ENCODE measurements at regions not wholly inside any gene's neighbourhood (a gene's known extent, or its start where the extent isn't known, plus 50 kb on each side); places are given as distances from the start of the nearest gene placed in this dataset.

DNA sequence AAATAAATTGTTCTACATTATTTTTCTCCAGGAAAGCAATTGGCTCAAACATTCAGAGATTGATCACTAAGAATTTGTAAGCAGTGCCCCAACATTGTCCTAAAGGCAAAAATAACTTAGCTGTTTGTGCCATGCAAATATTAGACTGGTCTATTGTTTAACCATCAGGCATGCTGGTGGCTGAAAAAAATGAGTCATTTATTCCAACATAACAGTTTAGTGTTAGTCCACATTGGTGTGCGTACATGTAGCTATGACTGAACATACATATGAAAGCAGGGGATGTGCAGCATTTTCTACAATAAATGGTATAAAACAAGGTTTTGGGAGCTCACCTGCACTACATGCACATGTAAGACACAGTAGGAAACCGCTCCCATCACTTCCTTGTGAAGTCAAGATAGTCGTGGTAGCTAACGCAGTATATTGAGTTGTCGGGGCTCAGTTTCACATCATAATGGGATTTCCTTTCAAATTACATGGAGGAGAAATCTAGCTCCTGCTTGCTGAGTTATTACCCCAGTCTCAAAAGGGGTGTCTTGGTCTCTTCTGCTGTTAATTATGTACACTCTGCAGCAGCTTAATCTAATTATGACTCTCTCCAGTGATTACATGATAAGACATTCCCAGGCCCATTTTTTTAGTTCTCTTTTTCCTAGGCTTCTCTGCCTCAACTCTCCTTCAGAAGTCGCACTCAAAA lies 199.4 kb downstream of the LYPLAL1 start:
- no peak for TF ChIP-seq POLR2A (IDR thresholded peaks at IDR 0.05)
- TF ChIP-seq, protein P1, sequence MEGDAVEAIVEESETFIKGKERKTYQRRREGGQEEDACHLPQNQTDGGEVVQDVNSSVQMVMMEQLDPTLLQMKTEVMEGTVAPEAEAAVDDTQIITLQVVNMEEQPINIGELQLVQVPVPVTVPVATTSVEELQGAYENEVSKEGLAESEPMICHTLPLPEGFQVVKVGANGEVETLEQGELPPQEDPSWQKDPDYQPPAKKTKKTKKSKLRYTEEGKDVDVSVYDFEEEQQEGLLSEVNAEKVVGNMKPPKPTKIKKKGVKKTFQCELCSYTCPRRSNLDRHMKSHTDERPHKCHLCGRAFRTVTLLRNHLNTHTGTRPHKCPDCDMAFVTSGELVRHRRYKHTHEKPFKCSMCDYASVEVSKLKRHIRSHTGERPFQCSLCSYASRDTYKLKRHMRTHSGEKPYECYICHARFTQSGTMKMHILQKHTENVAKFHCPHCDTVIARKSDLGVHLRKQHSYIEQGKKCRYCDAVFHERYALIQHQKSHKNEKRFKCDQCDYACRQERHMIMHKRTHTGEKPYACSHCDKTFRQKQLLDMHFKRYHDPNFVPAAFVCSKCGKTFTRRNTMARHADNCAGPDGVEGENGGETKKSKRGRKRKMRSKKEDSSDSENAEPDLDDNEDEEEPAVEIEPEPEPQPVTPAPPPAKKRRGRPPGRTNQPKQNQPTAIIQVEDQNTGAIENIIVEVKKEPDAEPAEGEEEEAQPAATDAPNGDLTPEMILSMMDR (IDR thresholded peaks at IDR 0.05), result no peak
- no peak for TF ChIP-seq EP300 (IDR thresholded peaks at IDR 0.05)
